ENCODE measurements at regions not wholly inside any gene's neighbourhood (a gene's known extent, or its start where the extent isn't known, plus 50 kb on each side); places are given as distances from the start of the nearest gene placed in this dataset.

GRCh38 chr14:81963846-81964245, 430.2 kb upstream of the SEL1L start:
- H3K4me1 ChIP-seq (ENCODE audit: control insufficient read depth in 1 of 2, insufficient read depth in 2 of 2, low read length in 2 of 2), result no peaks in the 10 kb centered on the region

GRCh38 chr14:81970307-81970706, 436.7 kb upstream of the SEL1L start:
- H3K4me3 ChIP-seq (ENCODE audit: low read depth in 1 of 2, low read length in 2 of 2), result no peak overlapping the region
- peaks cover 0 to 9% of the 10 kb centered on the region in 2 donors for H3K9me3 ChIP-seq (ENCODE audit: control insufficient read depth in 1 of 2, low read length in 2 of 2)
- H3K36me3 ChIP-seq (ENCODE audit: control insufficient read depth in 1 of 2, insufficient read depth in 2 of 2, low read length in 2 of 2), result no peaks in the 10 kb centered on the region
- no peaks in the 10 kb centered on the region for H3K4me1 ChIP-seq (ENCODE audit: control insufficient read depth in 1 of 2, insufficient read depth in 2 of 2, low read length in 2 of 2)
- no peaks in the 10 kb centered on the region for H3K27me3 ChIP-seq (ENCODE audit: low read depth, low read length)
- H3K27ac ChIP-seq (ENCODE audit: low read length), result no peak overlapping the region

More at GRCh38 chr14:81963846-81964245, 430.2 kb upstream of the SEL1L start:
- H3K4me3 ChIP-seq (ENCODE audit: low read depth in 1 of 2, low read length in 2 of 2), result no peak overlapping the region
- no peak overlapping the region for H3K27ac ChIP-seq (ENCODE audit: low read length)
- H3K9me3 ChIP-seq (ENCODE audit: control insufficient read depth in 1 of 2, low read length in 2 of 2), result peaks cover 0 to 6% of the 10 kb centered on the region in 2 donors
- H3K27me3 ChIP-seq (ENCODE audit: low read depth, low read length), result no peaks in the 10 kb centered on the region
- H3K36me3 ChIP-seq (ENCODE audit: control insufficient read depth in 1 of 2, insufficient read depth in 2 of 2, low read length in 2 of 2), result no peaks in the 10 kb centered on the region

- H3K36me3 ChIP-seq (ENCODE audit: control insufficient read depth in 1 of 2, insufficient read depth in 2 of 2, low read length in 2 of 2), result no peaks in the 10 kb centered on the region
- H3K4me3 ChIP-seq (ENCODE audit: low read depth in 1 of 2, low read length in 2 of 2), result no peak overlapping the region
- H3K4me1 ChIP-seq (ENCODE audit: control insufficient read depth in 1 of 2, insufficient read depth in 2 of 2, low read length in 2 of 2), result no peaks in the 10 kb centered on the region
- peaks cover 0 to 8% of the 10 kb centered on the region in 2 donors for H3K9me3 ChIP-seq (ENCODE audit: control insufficient read depth in 1 of 2, low read length in 2 of 2)
- no peaks in the 10 kb centered on the region for H3K27me3 ChIP-seq (ENCODE audit: low read depth, low read length)
- H3K27ac ChIP-seq (ENCODE audit: low read length), result no peak overlapping the region
Measured at GRCh38 chr14:81971911-81972310, 438.3 kb upstream of the SEL1L start.

GRCh38 chr14:81972601-81973000, 438.9 kb upstream of the SEL1L start:
- H3K27ac ChIP-seq (ENCODE audit: low read length), result no peak overlapping the region
- H3K36me3 ChIP-seq (ENCODE audit: control insufficient read depth in 1 of 2, insufficient read depth in 2 of 2, low read length in 2 of 2), result no peaks in the 10 kb centered on the region
- no peak overlapping the region for H3K4me3 ChIP-seq (ENCODE audit: low read depth in 1 of 2, low read length in 2 of 2)
- H3K9me3 ChIP-seq (ENCODE audit: control insufficient read depth in 1 of 2, low read length in 2 of 2), result peaks cover 0 to 6% of the 10 kb centered on the region in 2 donors
- no peaks in the 10 kb centered on the region for H3K4me1 ChIP-seq (ENCODE audit: control insufficient read depth in 1 of 2, insufficient read depth in 2 of 2, low read length in 2 of 2)
- no peaks in the 10 kb centered on the region for H3K27me3 ChIP-seq (ENCODE audit: low read depth, low read length)

GRCh38 chr14:81974543-81974942, 440.9 kb upstream of the SEL1L start:
- no peaks in the 10 kb centered on the region for H3K4me1 ChIP-seq (ENCODE audit: control insufficient read depth in 1 of 2, insufficient read depth in 2 of 2, low read length in 2 of 2)

GRCh38 chr14:81980601-81981306, 447.1 kb upstream of the SEL1L start:
- H3K27ac ChIP-seq (ENCODE audit: low read length), result no peak overlapping the region
- no peaks in the 10 kb centered on the region for H3K9me3 ChIP-seq (ENCODE audit: control insufficient read depth in 1 of 2, low read length in 2 of 2)
- no peaks in the 10 kb centered on the region for H3K36me3 ChIP-seq (ENCODE audit: control insufficient read depth in 1 of 2, insufficient read depth in 2 of 2, low read length in 2 of 2)
- no peaks in the 10 kb centered on the region for H3K27me3 ChIP-seq (ENCODE audit: low read depth, low read length)
- no peak overlapping the region for H3K4me3 ChIP-seq (ENCODE audit: low read depth in 1 of 2, low read length in 2 of 2)
- no peaks in the 10 kb centered on the region for H3K4me1 ChIP-seq (ENCODE audit: control insufficient read depth in 1 of 2, insufficient read depth in 2 of 2, low read length in 2 of 2)

More at GRCh38 chr14:81974543-81974942, 440.9 kb upstream of the SEL1L start:
- H3K36me3 ChIP-seq (ENCODE audit: control insufficient read depth in 1 of 2, insufficient read depth in 2 of 2, low read length in 2 of 2), result no peaks in the 10 kb centered on the region
- H3K4me3 ChIP-seq (ENCODE audit: low read depth in 1 of 2, low read length in 2 of 2), result no peak overlapping the region
- no peaks in the 10 kb centered on the region for H3K27me3 ChIP-seq (ENCODE audit: low read depth, low read length)
- peaks cover 0 to 5% of the 10 kb centered on the region in 2 donors for H3K9me3 ChIP-seq (ENCODE audit: control insufficient read depth in 1 of 2, low read length in 2 of 2)
- H3K27ac ChIP-seq (ENCODE audit: low read length), result no peak overlapping the region

GRCh38 chr14:81981307-81981675, 447.6 kb upstream of the SEL1L start:
- no peaks in the 10 kb centered on the region for H3K4me1 ChIP-seq (ENCODE audit: control insufficient read depth in 1 of 2, insufficient read depth in 2 of 2, low read length in 2 of 2)
- H3K36me3 ChIP-seq (ENCODE audit: control insufficient read depth in 1 of 2, insufficient read depth in 2 of 2, low read length in 2 of 2), result no peaks in the 10 kb centered on the region
- no peaks in the 10 kb centered on the region for H3K27me3 ChIP-seq (ENCODE audit: low read depth, low read length)
- H3K9me3 ChIP-seq (ENCODE audit: control insufficient read depth in 1 of 2, low read length in 2 of 2), result no peaks in the 10 kb centered on the region
- no peak overlapping the region for H3K27ac ChIP-seq (ENCODE audit: low read length)
- no peak overlapping the region for H3K4me3 ChIP-seq (ENCODE audit: low read depth in 1 of 2, low read length in 2 of 2)

- no peaks in the 10 kb centered on the region for H3K9me3 ChIP-seq (ENCODE audit: control insufficient read depth in 1 of 2, low read length in 2 of 2)
- no peaks in the 10 kb centered on the region for H3K4me1 ChIP-seq (ENCODE audit: control insufficient read depth in 1 of 2, insufficient read depth in 2 of 2, low read length in 2 of 2)
- no peak overlapping the region for H3K4me3 ChIP-seq (ENCODE audit: low read depth in 1 of 2, low read length in 2 of 2)
- H3K27me3 ChIP-seq (ENCODE audit: low read depth, low read length), result no peaks in the 10 kb centered on the region
- no peaks in the 10 kb centered on the region for H3K36me3 ChIP-seq (ENCODE audit: control insufficient read depth in 1 of 2, insufficient read depth in 2 of 2, low read length in 2 of 2)
- H3K27ac ChIP-seq (ENCODE audit: low read length), result no peak overlapping the region
Measured at GRCh38 chr14:81982046-81982445, 448.4 kb upstream of the SEL1L start.

- Histone ChIP-seq H3K4me1 (ENCODE audit: control insufficient read depth in 1 of 2, insufficient read depth in 2 of 2, low read length in 2 of 2) (no peaks in the 10 kb centered on the region), H3K27me3 (ENCODE audit: low read depth, low read length) (no peaks in the 10 kb centered on the region), H3K4me3 (ENCODE audit: low read depth in 1 of 2, low read length in 2 of 2) (no peak overlapping the region), H3K27ac (ENCODE audit: low read length) (no peak overlapping the region), H3K9me3 (ENCODE audit: control insufficient read depth in 1 of 2, low read length in 2 of 2) (no peaks in the 10 kb centered on the region), H3K36me3 (ENCODE audit: control insufficient read depth in 1 of 2, insufficient read depth in 2 of 2, low read length in 2 of 2) (no peaks in the 10 kb centered on the region)
Measured at GRCh38 chr14:81986005-81986404, 452.4 kb upstream of the SEL1L start.

GRCh38 chr14:81989211-81989610, 455.6 kb upstream of the SEL1L start:
- H3K4me3 ChIP-seq (ENCODE audit: low read depth in 1 of 2, low read length in 2 of 2), result no peak overlapping the region
- H3K36me3 ChIP-seq (ENCODE audit: control insufficient read depth in 1 of 2, insufficient read depth in 2 of 2, low read length in 2 of 2), result no peaks in the 10 kb centered on the region
- no peaks in the 10 kb centered on the region for H3K27me3 ChIP-seq (ENCODE audit: low read depth, low read length)
- no peak overlapping the region for H3K27ac ChIP-seq (ENCODE audit: low read length)
- H3K4me1 ChIP-seq (ENCODE audit: control insufficient read depth in 1 of 2, insufficient read depth in 2 of 2, low read length in 2 of 2), result no peaks in the 10 kb centered on the region
- H3K9me3 ChIP-seq (ENCODE audit: control insufficient read depth in 1 of 2, low read length in 2 of 2), result no peaks in the 10 kb centered on the region

- no peak overlapping the region for H3K27ac ChIP-seq (ENCODE audit: low read length)
- H3K4me1 ChIP-seq (ENCODE audit: control insufficient read depth in 1 of 2, insufficient read depth in 2 of 2, low read length in 2 of 2), result no peaks in the 10 kb centered on the region
- no peaks in the 10 kb centered on the region for H3K36me3 ChIP-seq (ENCODE audit: control insufficient read depth in 1 of 2, insufficient read depth in 2 of 2, low read length in 2 of 2)
- H3K9me3 ChIP-seq (ENCODE audit: control insufficient read depth in 1 of 2, low read length in 2 of 2), result no peaks in the 10 kb centered on the region
- no peaks in the 10 kb centered on the region for H3K27me3 ChIP-seq (ENCODE audit: low read depth, low read length)
- no peak overlapping the region for H3K4me3 ChIP-seq (ENCODE audit: low read depth in 1 of 2, low read length in 2 of 2)
Measured at GRCh38 chr14:81990312-81990761, 456.7 kb upstream of the SEL1L start.

GRCh38 chr14:81991998-81992397, 458.3 kb upstream of the SEL1L start:
- H3K27me3 ChIP-seq (ENCODE audit: low read depth, low read length), result no peaks in the 10 kb centered on the region
- H3K4me1 ChIP-seq (ENCODE audit: control insufficient read depth in 1 of 2, insufficient read depth in 2 of 2, low read length in 2 of 2), result no peaks in the 10 kb centered on the region
- H3K36me3 ChIP-seq (ENCODE audit: control insufficient read depth in 1 of 2, insufficient read depth in 2 of 2, low read length in 2 of 2), result no peaks in the 10 kb centered on the region
- H3K9me3 ChIP-seq (ENCODE audit: control insufficient read depth in 1 of 2, low read length in 2 of 2), result no peaks in the 10 kb centered on the region
- H3K27ac ChIP-seq (ENCODE audit: low read length), result no peak overlapping the region
- no peak overlapping the region for H3K4me3 ChIP-seq (ENCODE audit: low read depth in 1 of 2, low read length in 2 of 2)
